GM23338 (cell line): ENCODE measurements at regions not wholly inside any gene's neighbourhood (a gene's known extent, or its start where the extent isn't known, plus 50 kb on each side); places are given as distances from the start of the nearest gene placed in this dataset.

Experiments used
- ATAC-seq: fragments of 200-7000 bp; cut with Tn5 transposase; 3 replicates; pipeline ENCODE4 v1.9.1; 2020
- DNase-seq: peaks from one replicate; pipeline ENCODE4 v3.0.0-alpha.2; 2015; ENCODE audit warnings: low spot score
- H2AFZ ChIP-seq: fragments of 200-600 bp; sonication (generic); 2 replicates; pipeline ENCODE4 v1.8.0; 2016; ENCODE audit warnings: antibody characterized with exemption, mild to moderate bottlenecking, moderate library complexity
- H3F3A ChIP-seq: fragments of 200-600 bp; sonication (generic); replicated peaks from 2 replicates; pipeline ENCODE4 v1.8.0; 2017; ENCODE audit warnings: antibody characterized with exemption, mixed run types, low read depth
- H3K27ac ChIP-seq: fragments of 200-600 bp; sonication (generic); 2 replicates; pipeline ENCODE4 v1.6.1; 2016; ENCODE audit warnings: low read depth
- H3K27me3 ChIP-seq: fragments of 200-600 bp; sonication (generic); 2 replicates; pipeline ENCODE4 v1.8.0; 2016; ENCODE audit warnings: mild to moderate bottlenecking, mixed run types, moderate library complexity; ENCODE audit not compliant: insufficient read depth
- H3K36me3 ChIP-seq: fragments of 200-600 bp; sonication (generic); 2 replicates; pipeline ENCODE4 v1.8.0; 2016; ENCODE audit warnings: mild to moderate bottlenecking; ENCODE audit not compliant: insufficient read depth
- H3K4me1 ChIP-seq: fragments of 200-600 bp; sonication (generic); 2 replicates; pipeline ENCODE4 v1.8.0; 2016; ENCODE audit warnings: mild to moderate bottlenecking, moderate library complexity; ENCODE audit not compliant: insufficient read depth
- H3K4me2 ChIP-seq: fragments of 200-600 bp; sonication (generic); 2 replicates; pipeline ENCODE4 v1.7.1; 2017; ENCODE audit warnings: mixed run types
- H3K4me3 ChIP-seq: fragments of 200-600 bp; sonication (generic); 2 replicates; pipeline ENCODE4 v1.6.1; 2016; ENCODE audit warnings: mixed run types
- H3K79me2 ChIP-seq: fragments of 200-600 bp; sonication (generic); replicated peaks from 2 replicates; pipeline ENCODE4 v1.8.0; 2017; ENCODE audit warnings: mild to moderate bottlenecking; ENCODE audit not compliant: insufficient read depth
- H3K9me2 ChIP-seq: fragments of 200-600 bp; sonication (generic); 2 replicates; pipeline ENCODE4 v1.8.0; 2017; ENCODE audit not compliant: insufficient read depth
- H4K20me1 ChIP-seq: fragments of 200-600 bp; sonication (generic); replicated peaks from 2 replicates; pipeline ENCODE4 v1.8.0; 2017; ENCODE audit warnings: mild to moderate bottlenecking; ENCODE audit not compliant: insufficient read depth
- H3K27ac Mint-ChIP-seq: 2 replicates; pipeline ENCODE4 v1.8.0; 2020; ENCODE audit warnings: inconsistent platforms, mild to moderate bottlenecking, moderate library complexity, mixed read lengths
- H3K27me3 Mint-ChIP-seq: 3 replicates; pipeline ENCODE4 v1.8.0; 2022; ENCODE audit warnings: low read depth, mild to moderate bottlenecking, moderate library complexity, mixed read lengths, inconsistent platforms; ENCODE audit not compliant: insufficient read depth, poor library complexity
- H3K36me3 Mint-ChIP-seq: 3 replicates; pipeline ENCODE4 v1.8.0; 2021; ENCODE audit warnings: low read depth, mild to moderate bottlenecking, inconsistent platforms, moderate library complexity, mixed read lengths
- H3K4me1 Mint-ChIP-seq: 3 replicates; pipeline ENCODE4 v1.8.0; 2020; ENCODE audit warnings: mild to moderate bottlenecking, inconsistent platforms, mixed read lengths
- H3K4me3 Mint-ChIP-seq: 3 replicates; pipeline ENCODE4 v1.8.0; 2021; ENCODE audit warnings: moderate library complexity, mild to moderate bottlenecking, inconsistent platforms, mixed read lengths
- H3K9me3 Mint-ChIP-seq: 3 replicates; pipeline ENCODE4 v1.8.0; 2020; ENCODE audit warnings: moderate library complexity, mild to moderate bottlenecking, inconsistent platforms, mixed read lengths
- CREB1 ChIP-seq: fragments of 250-450 bp; sonication (Bioruptor Pico); IDR thresholded peaks from 2 replicates; pipeline ENCODE4 v1.5.0; 2020; ENCODE audit warnings: low read depth, mild to moderate bottlenecking, moderate library complexity
- NANOG ChIP-seq: IDR thresholded peaks from 2 replicates; pipeline ENCODE4 v1.6.1; 2016; ENCODE audit warnings: antibody characterized with exemption, borderline replicate concordance
- STAT1 ChIP-seq: IDR thresholded peaks from one replicate; pipeline ENCODE4 v1.6.1; 2016; ENCODE audit warnings: antibody characterized with exemption; ENCODE audit not compliant: unreplicated experiment
- ZNF114 ChIP-seq: fragments of 250-450 bp; sonication (Bioruptor Pico); IDR thresholded peaks from 2 replicates; pipeline ENCODE4 v1.5.0; 2020; ENCODE audit warnings: mild to moderate bottlenecking, moderate library complexity
- TF ChIP-seq, protein P1 (sequence below), 2 experiments: fragments of 200-600 bp in 1 of 2; sonication (generic) in 1 of 2; conservative IDR thresholded peaks; 2 replicates each; pipeline versions ENCODE4 v1.5.1 to v1.6.1; 2016 to 2017; ENCODE audit warnings: antibody characterized with exemption in 2 of 2, low read depth in 2 of 2, mild to moderate bottlenecking in 2 of 2, moderate library complexity in 1 of 2
- TF ChIP-seq, protein P2 (sequence below): fragments of 250-450 bp; sonication (Bioruptor Pico); IDR thresholded peaks from 2 replicates; pipeline ENCODE4 v1.5.0; 2020; ENCODE audit warnings: mild to moderate bottlenecking, moderate library complexity
- TF ChIP-seq, protein P3 (sequence below): IDR thresholded peaks from 2 replicates; pipeline ENCODE4 v1.6.1; 2016; ENCODE audit warnings: antibody characterized with exemption

DNA sequence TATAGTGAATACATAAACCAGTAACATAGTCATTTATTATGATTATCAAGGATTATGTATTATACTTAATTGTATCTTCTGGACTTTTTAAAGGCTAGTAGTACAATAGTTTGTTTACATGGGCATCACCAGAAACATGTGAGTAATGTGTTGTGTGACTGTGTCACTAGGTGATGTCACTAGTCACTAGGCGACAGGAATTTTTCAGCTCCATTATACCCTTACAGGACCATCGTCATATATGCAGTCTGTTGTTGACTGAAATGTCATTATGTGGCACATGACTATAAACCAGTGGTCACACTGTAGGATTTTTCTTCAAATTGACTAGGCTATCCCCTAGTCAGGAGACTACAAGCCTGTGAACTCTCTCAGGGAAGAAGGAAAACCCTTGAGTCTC is 86.5 kb upstream of the CENPW start (continued):
- TF ChIP-seq NANOG (no peak), ZNF114 (CRISPR knock-in tag) (no peak), STAT1 (no peak), CREB1 (CRISPR knock-in tag) (no peak)
- TF ChIP-seq, protein P1, sequence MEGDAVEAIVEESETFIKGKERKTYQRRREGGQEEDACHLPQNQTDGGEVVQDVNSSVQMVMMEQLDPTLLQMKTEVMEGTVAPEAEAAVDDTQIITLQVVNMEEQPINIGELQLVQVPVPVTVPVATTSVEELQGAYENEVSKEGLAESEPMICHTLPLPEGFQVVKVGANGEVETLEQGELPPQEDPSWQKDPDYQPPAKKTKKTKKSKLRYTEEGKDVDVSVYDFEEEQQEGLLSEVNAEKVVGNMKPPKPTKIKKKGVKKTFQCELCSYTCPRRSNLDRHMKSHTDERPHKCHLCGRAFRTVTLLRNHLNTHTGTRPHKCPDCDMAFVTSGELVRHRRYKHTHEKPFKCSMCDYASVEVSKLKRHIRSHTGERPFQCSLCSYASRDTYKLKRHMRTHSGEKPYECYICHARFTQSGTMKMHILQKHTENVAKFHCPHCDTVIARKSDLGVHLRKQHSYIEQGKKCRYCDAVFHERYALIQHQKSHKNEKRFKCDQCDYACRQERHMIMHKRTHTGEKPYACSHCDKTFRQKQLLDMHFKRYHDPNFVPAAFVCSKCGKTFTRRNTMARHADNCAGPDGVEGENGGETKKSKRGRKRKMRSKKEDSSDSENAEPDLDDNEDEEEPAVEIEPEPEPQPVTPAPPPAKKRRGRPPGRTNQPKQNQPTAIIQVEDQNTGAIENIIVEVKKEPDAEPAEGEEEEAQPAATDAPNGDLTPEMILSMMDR (conservative IDR thresholded peaks at IDR 0.05; ENCODE audit: low read depth in 2 of 2), result no peak
- TF ChIP-seq, protein P2, sequence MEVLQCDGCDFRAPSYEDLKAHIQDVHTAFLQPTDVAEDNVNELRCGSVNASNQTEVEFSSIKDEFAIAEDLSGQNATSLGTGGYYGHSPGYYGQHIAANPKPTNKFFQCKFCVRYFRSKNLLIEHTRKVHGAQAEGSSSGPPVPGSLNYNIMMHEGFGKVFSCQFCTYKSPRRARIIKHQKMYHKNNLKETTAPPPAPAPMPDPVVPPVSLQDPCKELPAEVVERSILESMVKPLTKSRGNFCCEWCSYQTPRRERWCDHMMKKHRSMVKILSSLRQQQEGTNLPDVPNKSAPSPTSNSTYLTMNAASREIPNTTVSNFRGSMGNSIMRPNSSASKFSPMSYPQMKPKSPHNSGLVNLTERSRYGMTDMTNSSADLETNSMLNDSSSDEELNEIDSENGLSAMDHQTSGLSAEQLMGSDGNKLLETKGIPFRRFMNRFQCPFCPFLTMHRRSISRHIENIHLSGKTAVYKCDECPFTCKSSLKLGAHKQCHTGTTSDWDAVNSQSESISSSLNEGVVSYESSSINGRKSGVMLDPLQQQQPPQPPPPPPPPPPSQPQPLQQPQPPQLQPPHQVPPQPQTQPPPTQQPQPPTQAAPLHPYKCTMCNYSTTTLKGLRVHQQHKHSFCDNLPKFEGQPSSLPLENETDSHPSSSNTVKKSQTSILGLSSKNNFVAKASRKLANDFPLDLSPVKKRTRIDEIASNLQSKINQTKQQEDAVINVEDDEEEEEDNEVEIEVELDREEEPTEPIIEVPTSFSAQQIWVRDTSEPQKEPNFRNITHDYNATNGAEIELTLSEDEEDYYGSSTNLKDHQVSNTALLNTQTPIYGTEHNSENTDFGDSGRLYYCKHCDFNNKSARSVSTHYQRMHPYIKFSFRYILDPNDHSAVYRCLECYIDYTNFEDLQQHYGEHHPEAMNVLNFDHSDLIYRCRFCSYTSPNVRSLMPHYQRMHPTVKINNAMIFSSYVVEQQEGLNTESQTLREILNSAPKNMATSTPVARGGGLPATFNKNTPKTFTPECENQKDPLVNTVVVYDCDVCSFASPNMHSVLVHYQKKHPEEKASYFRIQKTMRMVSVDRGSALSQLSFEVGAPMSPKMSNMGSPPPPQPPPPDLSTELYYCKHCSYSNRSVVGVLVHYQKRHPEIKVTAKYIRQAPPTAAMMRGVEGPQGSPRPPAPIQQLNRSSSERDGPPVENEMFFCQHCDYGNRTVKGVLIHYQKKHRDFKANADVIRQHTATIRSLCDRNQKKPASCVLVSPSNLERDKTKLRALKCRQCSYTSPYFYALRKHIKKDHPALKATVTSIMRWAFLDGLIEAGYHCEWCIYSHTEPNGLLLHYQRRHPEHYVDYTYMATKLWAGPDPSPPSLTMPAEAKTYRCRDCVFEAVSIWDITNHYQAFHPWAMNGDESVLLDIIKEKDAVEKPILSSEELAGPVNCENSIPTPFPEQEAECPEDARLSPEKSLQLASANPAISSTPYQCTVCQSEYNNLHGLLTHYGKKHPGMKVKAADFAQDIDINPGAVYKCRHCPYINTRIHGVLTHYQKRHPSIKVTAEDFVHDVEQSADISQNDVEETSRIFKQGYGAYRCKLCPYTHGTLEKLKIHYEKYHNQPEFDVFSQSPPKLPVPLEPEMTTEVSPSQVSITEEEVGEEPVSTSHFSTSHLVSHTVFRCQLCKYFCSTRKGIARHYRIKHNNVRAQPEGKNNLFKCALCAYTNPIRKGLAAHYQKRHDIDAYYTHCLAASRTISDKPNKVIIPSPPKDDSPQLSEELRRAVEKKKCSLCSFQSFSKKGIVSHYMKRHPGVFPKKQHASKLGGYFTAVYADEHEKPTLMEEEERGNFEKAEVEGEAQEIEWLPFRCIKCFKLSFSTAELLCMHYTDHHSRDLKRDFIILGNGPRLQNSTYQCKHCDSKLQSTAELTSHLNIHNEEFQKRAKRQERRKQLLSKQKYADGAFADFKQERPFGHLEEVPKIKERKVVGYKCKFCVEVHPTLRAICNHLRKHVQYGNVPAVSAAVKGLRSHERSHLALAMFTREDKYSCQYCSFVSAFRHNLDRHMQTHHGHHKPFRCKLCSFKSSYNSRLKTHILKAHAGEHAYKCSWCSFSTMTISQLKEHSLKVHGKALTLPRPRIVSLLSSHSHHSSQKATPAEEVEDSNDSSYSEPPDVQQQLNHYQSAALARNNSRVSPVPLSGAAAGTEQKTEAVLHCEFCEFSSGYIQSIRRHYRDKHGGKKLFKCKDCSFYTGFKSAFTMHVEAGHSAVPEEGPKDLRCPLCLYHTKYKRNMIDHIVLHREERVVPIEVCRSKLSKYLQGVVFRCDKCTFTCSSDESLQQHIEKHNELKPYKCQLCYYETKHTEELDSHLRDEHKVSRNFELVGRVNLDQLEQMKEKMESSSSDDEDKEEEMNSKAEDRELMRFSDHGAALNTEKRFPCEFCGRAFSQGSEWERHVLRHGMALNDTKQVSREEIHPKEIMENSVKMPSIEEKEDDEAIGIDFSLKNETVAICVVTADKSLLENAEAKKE (CRISPR knock-in tag), result no peak

DNA sequence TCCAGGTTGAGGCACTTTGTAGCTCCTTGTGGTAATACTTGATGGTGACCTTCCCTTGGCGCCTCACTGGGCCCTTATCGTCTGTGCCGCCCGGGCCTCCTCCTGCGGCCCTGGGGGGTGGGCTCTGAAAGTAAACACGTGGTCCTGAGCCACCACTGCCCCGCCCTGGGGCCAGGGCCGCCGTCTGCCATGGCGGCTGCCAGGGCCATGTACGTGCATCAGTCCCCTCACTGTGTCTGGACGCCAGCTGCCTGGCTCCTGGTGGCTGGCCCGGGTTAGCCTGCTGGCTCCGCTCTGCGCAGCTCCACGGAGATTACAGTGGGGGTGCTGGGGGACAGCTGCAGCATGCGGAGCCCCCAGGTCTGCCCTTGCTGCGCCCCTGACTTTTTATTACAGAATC is 81.8 kb upstream of the CENPW start:
- H3K4me1 Mint-ChIP-seq, result no peaks in the 10 kb centered on the region
- H3K27ac ChIP-seq, result no peak overlapping the region
- no peak overlapping the region for H3K27ac Mint-ChIP-seq
- ATAC-seq, result no peak
- TF ChIP-seq, protein P2 (CRISPR knock-in tag), result no peak
- TF ChIP-seq, protein P3, sequence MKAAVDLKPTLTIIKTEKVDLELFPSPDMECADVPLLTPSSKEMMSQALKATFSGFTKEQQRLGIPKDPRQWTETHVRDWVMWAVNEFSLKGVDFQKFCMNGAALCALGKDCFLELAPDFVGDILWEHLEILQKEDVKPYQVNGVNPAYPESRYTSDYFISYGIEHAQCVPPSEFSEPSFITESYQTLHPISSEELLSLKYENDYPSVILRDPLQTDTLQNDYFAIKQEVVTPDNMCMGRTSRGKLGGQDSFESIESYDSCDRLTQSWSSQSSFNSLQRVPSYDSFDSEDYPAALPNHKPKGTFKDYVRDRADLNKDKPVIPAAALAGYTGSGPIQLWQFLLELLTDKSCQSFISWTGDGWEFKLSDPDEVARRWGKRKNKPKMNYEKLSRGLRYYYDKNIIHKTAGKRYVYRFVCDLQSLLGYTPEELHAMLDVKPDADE, result no peak
- H4K20me1 ChIP-seq, result no peaks in the 10 kb centered on the region
- peaks cover 7% of the 10 kb centered on the region for H3K9me3 Mint-ChIP-seq
- H3K27me3 Mint-ChIP-seq, result no peaks in the 10 kb centered on the region
- no peaks in the 10 kb centered on the region for H3K27me3 ChIP-seq
- no peaks in the 10 kb centered on the region for H3F3A ChIP-seq
- H3K79me2 ChIP-seq, result no peaks in the 10 kb centered on the region
- H3K36me3 Mint-ChIP-seq, result peaks cover 4% of the 10 kb centered on the region; the same call in 2 of the 3 replicates
- DNase-seq, result no peak
- no peak overlapping the region for H3K4me3 ChIP-seq
- H3K4me2 ChIP-seq, result no peak overlapping the region
- no peak overlapping the region for H2AFZ ChIP-seq
- no peaks in the 10 kb centered on the region for H3K9me2 ChIP-seq
- no peaks in the 10 kb centered on the region for H3K4me1 ChIP-seq
- no peaks in the 10 kb centered on the region for H3K36me3 ChIP-seq
- H3K4me3 Mint-ChIP-seq, result no peak overlapping the region
